ENCODE measurements at regions not wholly inside any gene's neighbourhood (a gene's known extent, or its start where the extent isn't known, plus 50 kb on each side); places are given as distances from the start of the nearest gene placed in this dataset.

DNA sequence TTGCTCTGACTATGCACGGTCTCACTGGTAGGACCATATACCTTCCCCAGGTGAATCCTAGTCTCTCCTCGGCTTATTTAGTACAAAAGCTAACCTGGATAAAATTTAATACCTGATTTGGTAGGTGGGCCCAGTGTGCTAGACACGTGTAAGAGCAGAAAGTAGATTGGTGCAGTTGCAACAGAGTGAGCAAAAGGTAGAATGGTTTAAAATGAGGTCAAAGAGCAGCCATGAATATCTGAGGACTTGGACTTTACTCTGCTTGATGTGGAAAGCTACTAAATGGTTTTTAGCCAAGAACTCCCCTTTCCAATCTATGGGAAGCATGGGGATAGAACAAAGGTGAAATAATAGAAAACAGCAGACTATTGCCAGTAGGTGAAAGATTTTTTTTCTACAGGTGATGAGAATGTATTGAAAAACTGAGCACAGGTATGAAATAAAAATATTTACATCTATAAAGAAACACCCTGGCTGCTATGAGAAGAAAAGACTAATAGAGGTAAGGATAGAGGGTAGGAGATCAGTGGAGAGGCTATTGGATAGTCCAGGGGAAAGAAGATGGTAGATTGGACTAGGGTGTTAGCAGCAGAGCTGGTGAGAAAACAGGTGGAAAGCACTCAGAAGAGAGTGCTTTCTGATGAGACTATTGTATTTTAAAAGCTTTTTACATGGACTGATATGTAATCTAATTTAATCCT, 61.3 kb upstream of the BCL9 start:
- TF ChIP-seq RAD21 (IDR thresholded peaks at IDR 0.05) (peak; percentile 38 to 46), TAF1 (conservative IDR thresholded peaks at IDR 0.05) (no peak), FOXA1 (IDR thresholded peaks at IDR 0.05) (peak; percentile 33), SP1 (IDR thresholded peaks at IDR 0.05) (peak; percentile 98)
- TF ChIP-seq, protein P1, sequence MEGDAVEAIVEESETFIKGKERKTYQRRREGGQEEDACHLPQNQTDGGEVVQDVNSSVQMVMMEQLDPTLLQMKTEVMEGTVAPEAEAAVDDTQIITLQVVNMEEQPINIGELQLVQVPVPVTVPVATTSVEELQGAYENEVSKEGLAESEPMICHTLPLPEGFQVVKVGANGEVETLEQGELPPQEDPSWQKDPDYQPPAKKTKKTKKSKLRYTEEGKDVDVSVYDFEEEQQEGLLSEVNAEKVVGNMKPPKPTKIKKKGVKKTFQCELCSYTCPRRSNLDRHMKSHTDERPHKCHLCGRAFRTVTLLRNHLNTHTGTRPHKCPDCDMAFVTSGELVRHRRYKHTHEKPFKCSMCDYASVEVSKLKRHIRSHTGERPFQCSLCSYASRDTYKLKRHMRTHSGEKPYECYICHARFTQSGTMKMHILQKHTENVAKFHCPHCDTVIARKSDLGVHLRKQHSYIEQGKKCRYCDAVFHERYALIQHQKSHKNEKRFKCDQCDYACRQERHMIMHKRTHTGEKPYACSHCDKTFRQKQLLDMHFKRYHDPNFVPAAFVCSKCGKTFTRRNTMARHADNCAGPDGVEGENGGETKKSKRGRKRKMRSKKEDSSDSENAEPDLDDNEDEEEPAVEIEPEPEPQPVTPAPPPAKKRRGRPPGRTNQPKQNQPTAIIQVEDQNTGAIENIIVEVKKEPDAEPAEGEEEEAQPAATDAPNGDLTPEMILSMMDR (IDR thresholded peaks at IDR 0.05; ENCODE audit: low read depth, low read length, missing input control), result no peak
- TF ChIP-seq, protein P2, sequence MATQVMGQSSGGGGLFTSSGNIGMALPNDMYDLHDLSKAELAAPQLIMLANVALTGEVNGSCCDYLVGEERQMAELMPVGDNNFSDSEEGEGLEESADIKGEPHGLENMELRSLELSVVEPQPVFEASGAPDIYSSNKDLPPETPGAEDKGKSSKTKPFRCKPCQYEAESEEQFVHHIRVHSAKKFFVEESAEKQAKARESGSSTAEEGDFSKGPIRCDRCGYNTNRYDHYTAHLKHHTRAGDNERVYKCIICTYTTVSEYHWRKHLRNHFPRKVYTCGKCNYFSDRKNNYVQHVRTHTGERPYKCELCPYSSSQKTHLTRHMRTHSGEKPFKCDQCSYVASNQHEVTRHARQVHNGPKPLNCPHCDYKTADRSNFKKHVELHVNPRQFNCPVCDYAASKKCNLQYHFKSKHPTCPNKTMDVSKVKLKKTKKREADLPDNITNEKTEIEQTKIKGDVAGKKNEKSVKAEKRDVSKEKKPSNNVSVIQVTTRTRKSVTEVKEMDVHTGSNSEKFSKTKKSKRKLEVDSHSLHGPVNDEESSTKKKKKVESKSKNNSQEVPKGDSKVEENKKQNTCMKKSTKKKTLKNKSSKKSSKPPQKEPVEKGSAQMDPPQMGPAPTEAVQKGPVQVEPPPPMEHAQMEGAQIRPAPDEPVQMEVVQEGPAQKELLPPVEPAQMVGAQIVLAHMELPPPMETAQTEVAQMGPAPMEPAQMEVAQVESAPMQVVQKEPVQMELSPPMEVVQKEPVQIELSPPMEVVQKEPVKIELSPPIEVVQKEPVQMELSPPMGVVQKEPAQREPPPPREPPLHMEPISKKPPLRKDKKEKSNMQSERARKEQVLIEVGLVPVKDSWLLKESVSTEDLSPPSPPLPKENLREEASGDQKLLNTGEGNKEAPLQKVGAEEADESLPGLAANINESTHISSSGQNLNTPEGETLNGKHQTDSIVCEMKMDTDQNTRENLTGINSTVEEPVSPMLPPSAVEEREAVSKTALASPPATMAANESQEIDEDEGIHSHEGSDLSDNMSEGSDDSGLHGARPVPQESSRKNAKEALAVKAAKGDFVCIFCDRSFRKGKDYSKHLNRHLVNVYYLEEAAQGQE (IDR thresholded peaks at IDR 0.05), result peak; percentile 65
- TF ChIP-seq, protein P3, sequence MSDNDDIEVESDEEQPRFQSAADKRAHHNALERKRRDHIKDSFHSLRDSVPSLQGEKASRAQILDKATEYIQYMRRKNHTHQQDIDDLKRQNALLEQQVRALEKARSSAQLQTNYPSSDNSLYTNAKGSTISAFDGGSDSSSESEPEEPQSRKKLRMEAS (IDR thresholded peaks at IDR 0.05), result peak; percentile 92
